ENCODE measurements at regions not wholly inside any gene's neighbourhood (a gene's known extent, or its start where the extent isn't known, plus 50 kb on each side); places are given as distances from the start of the nearest gene placed in this dataset.
"Not testable (repeated sequence)": the region's sequence is repeated elsewhere in the genome, so short reads cannot be mapped to it uniquely, and the experiment has no call there.

- H3K27me3 ChIP-seq (ENCODE audit: control insufficient read depth, insufficient read depth, low read length, poor library complexity, severe bottlenecking); DNase-seq; H3K36me3 Mint-ChIP-seq (ENCODE audit: low read depth); H3K9me3 ChIP-seq (ENCODE audit: control insufficient read depth, low read length); H3K4me1 ChIP-seq (ENCODE audit: control insufficient read depth, insufficient read depth, low read length); H3K27ac ChIP-seq (ENCODE audit: low read depth, low read length); H3K27ac Mint-ChIP-seq; H3K36me3 ChIP-seq (ENCODE audit: control insufficient read depth, insufficient read depth, low read length); H3K9ac ChIP-seq (ENCODE audit: extremely low read depth, low read length, poor library complexity, severe bottlenecking); H3K27me3 Mint-ChIP-seq (ENCODE audit: insufficient read depth); H3K4me3 ChIP-seq (ENCODE audit: low read length); H3K4me1 Mint-ChIP-seq; H3K9me3 Mint-ChIP-seq; H3K4me3 Mint-ChIP-seq: not testable (repeated sequence)
- 80 to 86% methylated on average over 1 to 3 of the region's 3 CpGs for WGBS, 2 experiments (ENCODE audit: insufficient coverage in 1 of 2, insufficient read length in 1 of 2)
Measured at GRCh38 chr1:199032479-199032878, 393.6 kb downstream of the PTPRC start.

GRCh38 chr1:199033661-199034060, 394.8 kb downstream of the PTPRC start:
- H3K4me1 ChIP-seq (ENCODE audit: control insufficient read depth, insufficient read depth, low read length): no peaks in the 10 kb centered on the region
- H3K4me1 Mint-ChIP-seq: no peaks in the 10 kb centered on the region
- H3K27me3 Mint-ChIP-seq (ENCODE audit: insufficient read depth): no peaks in the 10 kb centered on the region
- H3K36me3 Mint-ChIP-seq (ENCODE audit: low read depth): no peaks in the 10 kb centered on the region
- no peaks in the 10 kb centered on the region for H3K9me3 ChIP-seq (ENCODE audit: control insufficient read depth, low read length)
- no peak overlapping the region for H3K27ac Mint-ChIP-seq
- H3K27me3 ChIP-seq (ENCODE audit: control insufficient read depth, insufficient read depth, low read length, poor library complexity, severe bottlenecking): no peaks in the 10 kb centered on the region
- no peak overlapping the region for H3K27ac ChIP-seq (ENCODE audit: low read depth, low read length)
- H3K4me3 Mint-ChIP-seq: no peak overlapping the region
- DNase-seq: no peak
- H3K4me3 ChIP-seq (ENCODE audit: low read length): no peak overlapping the region
- TF ChIP-seq CTCF (conservative IDR thresholded peaks at IDR 0.05): no peak
- peaks cover 3% of the 10 kb centered on the region for H3K9me3 Mint-ChIP-seq
- H3K36me3 ChIP-seq (ENCODE audit: control insufficient read depth, insufficient read depth, low read length): no peaks in the 10 kb centered on the region
- H3K9ac ChIP-seq (ENCODE audit: extremely low read depth, low read length, poor library complexity, severe bottlenecking): no peak overlapping the region

GRCh38 chr1:199038156-199038555, 399.3 kb downstream of the PTPRC start:
- DNase-seq: no peak
- H3K36me3 Mint-ChIP-seq (ENCODE audit: low read depth): no peaks in the 10 kb centered on the region
- H3K4me1 ChIP-seq (ENCODE audit: control insufficient read depth, insufficient read depth, low read length): no peaks in the 10 kb centered on the region
- H3K9ac ChIP-seq (ENCODE audit: extremely low read depth, low read length, poor library complexity, severe bottlenecking): no peak overlapping the region
- H3K4me3 ChIP-seq (ENCODE audit: low read length): no peak overlapping the region
- no peaks in the 10 kb centered on the region for H3K27me3 ChIP-seq (ENCODE audit: control insufficient read depth, insufficient read depth, low read length, poor library complexity, severe bottlenecking)
- no peaks in the 10 kb centered on the region for H3K9me3 Mint-ChIP-seq
- no peak overlapping the region for H3K4me3 Mint-ChIP-seq
- no peak overlapping the region for H3K27ac Mint-ChIP-seq
- no peak for TF ChIP-seq CTCF (conservative IDR thresholded peaks at IDR 0.05)
- H3K27ac ChIP-seq (ENCODE audit: low read depth, low read length): no peak overlapping the region
- no peaks in the 10 kb centered on the region for H3K4me1 Mint-ChIP-seq
- H3K27me3 Mint-ChIP-seq (ENCODE audit: insufficient read depth): no peaks in the 10 kb centered on the region
- WGBS, 2 experiments (ENCODE audit: insufficient coverage in 1 of 2, insufficient read length in 1 of 2): 96% methylated on average over 3 of the region's 3 CpGs; no CpG with 5 or more reads in 1 of the 2 experiments
- H3K36me3 ChIP-seq (ENCODE audit: control insufficient read depth, insufficient read depth, low read length): no peaks in the 10 kb centered on the region
- no peaks in the 10 kb centered on the region for H3K9me3 ChIP-seq (ENCODE audit: control insufficient read depth, low read length)

Data from endodermal cell (in vitro differentiated cells).